Retinal pigment epithelial cell (primary cell): ENCODE measurements at regions not wholly inside any gene's neighbourhood (a gene's known extent, or its start where the extent isn't known, plus 50 kb on each side); places are given as distances from the start of the nearest gene placed in this dataset.

Source experiments
- DNase-seq: peaks from one replicate; pipeline ENCODE4 v3.0.0-alpha.2; 2010; ENCODE audit warnings: low read depth
- H3K4me3 ChIP-seq: 2 replicates; pipeline ENCODE4 v1.5.1; 2011; ENCODE audit warnings: mild to moderate bottlenecking, low read length, control low read depth, moderate library complexity
- CTCF ChIP-seq: conservative IDR thresholded peaks from 2 replicates; pipeline ENCODE4 v1.5.1; 2011; ENCODE audit warnings: low read depth, low read length, control low read depth, inconsistent platforms

- no peak for DNase-seq
- no peak for TF ChIP-seq CTCF
- no peak overlapping the region for H3K4me3 ChIP-seq
Observed at GRCh38 chr2:75276093-75277029, 77.0 kb upstream of the TACR1 start.

- H3K4me3 ChIP-seq = no peak overlapping the region
- no peak for TF ChIP-seq CTCF
- DNase-seq = no peak
Observed at GRCh38 chr2:75274936-75275335, 75.6 kb upstream of the TACR1 start.

- H3K4me3 ChIP-seq = no peak overlapping the region
- TF ChIP-seq CTCF = no peak
- DNase-seq = no peak
Observed at GRCh38 chr2:75268112-75268511, 68.8 kb upstream of the TACR1 start.

- no peak overlapping the region for H3K4me3 ChIP-seq
- no peak for TF ChIP-seq CTCF
- DNase-seq = no peak
Observed at GRCh38 chr2:75261923-75262322, 62.6 kb upstream of the TACR1 start.

GRCh38 chr2:75260946-75261345 is 61.6 kb upstream of the TACR1 start:
- DNase-seq = no peak
- no peak overlapping the region for H3K4me3 ChIP-seq
- TF ChIP-seq CTCF = no peak

GRCh38 chr2:75258620-75259019 is 59.3 kb upstream of the TACR1 start:
- no peak overlapping the region for H3K4me3 ChIP-seq
- no peak for TF ChIP-seq CTCF
- no peak for DNase-seq

- no peak overlapping the region for H3K4me3 ChIP-seq
- TF ChIP-seq CTCF = no peak
- no peak for DNase-seq
Observed at GRCh38 chr2:75256485-75256884, 57.2 kb upstream of the TACR1 start.
